ENCODE measurements at regions not wholly inside any gene's neighbourhood (a gene's known extent, or its start where the extent isn't known, plus 50 kb on each side); places are given as distances from the start of the nearest gene placed in this dataset.
"Not testable (repeated sequence)": the region's sequence is repeated elsewhere in the genome, so short reads cannot be mapped to it uniquely, and the experiment has no call there.

GRCh38 chr2:8505311-8505920 is 176.4 kb upstream of the ID2 start:
- DNase-seq (ENCODE audit: low read depth): no peak

GRCh38 chr2:8506746-8507145 is 175.1 kb upstream of the ID2 start:
- no peak for DNase-seq (ENCODE audit: low read depth)

- DNase-seq (ENCODE audit: low read depth): no peak
These were observed 173.1 kb upstream of the ID2 start for GRCh38 chr2:8508766-8509165.

GRCh38 chr2:8509621-8510020 is 172.2 kb upstream of the ID2 start:
- DNase-seq (ENCODE audit: low read depth): no peak

- not testable (repeated sequence) for DNase-seq (ENCODE audit: low read depth)
These were observed 171.8 kb upstream of the ID2 start for GRCh38 chr2:8510055-8510454.

GRCh38 chr2:8510519-8510918 is 171.3 kb upstream of the ID2 start:
- no peak for DNase-seq (ENCODE audit: low read depth)

GRCh38 chr2:8511868-8512612 is 169.8 kb upstream of the ID2 start:
- no peak for DNase-seq (ENCODE audit: low read depth)

- no peak for DNase-seq (ENCODE audit: low read depth)
These were observed 168.1 kb upstream of the ID2 start for GRCh38 chr2:8513601-8514273.

GRCh38 chr2:8514274-8514662 is 167.6 kb upstream of the ID2 start:
- no peak for DNase-seq (ENCODE audit: low read depth)

- DNase-seq (ENCODE audit: low read depth): no peak
These were observed 166.8 kb upstream of the ID2 start for GRCh38 chr2:8514796-8515758.

GRCh38 chr2:8515864-8516533 is 165.9 kb upstream of the ID2 start:
- DNase-seq (ENCODE audit: low read depth): no peak

- no peak for DNase-seq (ENCODE audit: low read depth)
These were observed 163.9 kb upstream of the ID2 start for GRCh38 chr2:8517850-8518498.

- DNase-seq (ENCODE audit: low read depth): no peak
These were observed 162.7 kb upstream of the ID2 start for GRCh38 chr2:8518979-8519668.

GRCh38 chr2:8520791-8521344 is 161.0 kb upstream of the ID2 start:
- no peak for DNase-seq (ENCODE audit: low read depth)

GRCh38 chr2:8522687-8523086 is 159.2 kb upstream of the ID2 start:
- no peak for DNase-seq (ENCODE audit: low read depth)

- DNase-seq (ENCODE audit: low read depth): no peak
These were observed 157.5 kb upstream of the ID2 start for GRCh38 chr2:8524388-8524787.

GRCh38 chr2:8524823-8525222 is 157.0 kb upstream of the ID2 start:
- DNase-seq (ENCODE audit: low read depth): no peak

GRCh38 chr2:8525236-8525581 is 156.6 kb upstream of the ID2 start:
- no peak for DNase-seq (ENCODE audit: low read depth)

GRCh38 chr2:8525582-8526402 is 156.1 kb upstream of the ID2 start:
- DNase-seq (ENCODE audit: low read depth): peak; percentile 95

- DNase-seq (ENCODE audit: low read depth): no peak
These were observed 155.5 kb upstream of the ID2 start for GRCh38 chr2:8526403-8526696.

Measured in CMK (cell line).